GM12878 (cell line): ENCODE measurements at regions not wholly inside any gene's neighbourhood (a gene's known extent, or its start where the extent isn't known, plus 50 kb on each side); places are given as distances from the start of the nearest gene placed in this dataset.

Experiments
- CREB1 ChIP-seq: IDR thresholded peaks from 2 replicates; pipeline ENCODE4 v1.6.1; 2012; ENCODE audit warnings: low read depth, mild to moderate bottlenecking, inconsistent platforms
- EGR1 ChIP-seq, 2 experiments: IDR thresholded peaks; 1 replicate in 1 of 2; 2 replicates in 1 of 2; pipeline ENCODE4 v1.6.1; 2011 to 2012; ENCODE audit warnings: low read depth in 2 of 2, low read length in 2 of 2, borderline replicate concordance in 1 of 2, mild to moderate bottlenecking in 1 of 2, moderate library complexity in 1 of 2
- POLR2A ChIP-seq: IDR thresholded peaks from 2 replicates; pipeline ENCODE4 v1.6.1; 2011; ENCODE audit warnings: low read depth, mild to moderate bottlenecking, low read length
- RAD21 ChIP-seq: IDR thresholded peaks from 2 replicates; pipeline ENCODE4 v1.6.1; 2011; ENCODE audit warnings: mild to moderate bottlenecking, low read depth, low read length, moderate library complexity; ENCODE audit not compliant: insufficient read depth
- RB1 ChIP-seq: fragments of 450-650 bp; formaldehyde crosslinking; IDR thresholded peaks from 2 replicates; pipeline ENCODE4 v1.6.1; 2017; ENCODE audit warnings: mild to moderate bottlenecking, borderline replicate concordance
- RELA ChIP-seq: fragments of 450-650 bp; IDR thresholded peaks from 2 replicates; pipeline ENCODE4 v1.8.0; 2014; ENCODE audit warnings: borderline replicate concordance; ENCODE audit not compliant: partially characterized antibody
- SMC3 ChIP-seq: IDR thresholded peaks from 2 replicates; pipeline ENCODE4 v1.6.1; 2011; ENCODE audit warnings: low read length, improper control_type of control experiment, borderline replicate concordance
- STAT1 ChIP-seq: fragments of 450-650 bp; conservative IDR thresholded peaks from 2 replicates; pipeline ENCODE4 v1.6.1; 2014; ENCODE audit warnings: antibody characterized with exemption, mild to moderate bottlenecking
- TF ChIP-seq, protein P1 (sequence below), 3 experiments: IDR thresholded peaks in 2 of 3; conservative IDR thresholded peaks in 1 of 3; 2 replicates each; pipeline ENCODE4 v1.5.1; 2011; ENCODE audit warnings: low read depth in 3 of 3, low read length in 3 of 3, mild to moderate bottlenecking in 3 of 3, control low read depth in 2 of 3, moderate library complexity in 2 of 3, inconsistent platforms in 1 of 3, mixed read lengths in 1 of 3; ENCODE audit not compliant: control insufficient read depth in 2 of 3, insufficient read depth in 1 of 3; ENCODE audit errors: extremely low read depth in 1 of 3
- TF ChIP-seq, protein P2 (sequence below): IDR thresholded peaks from 2 replicates; pipeline ENCODE4 v1.6.1; 2012; ENCODE audit warnings: mild to moderate bottlenecking, low read depth, low read length

- TF ChIP-seq SMC3 (no peak), RB1 (no peak), STAT1 (no peak), EGR1 (IDR thresholded peaks at IDR 0.05; ENCODE audit: borderline replicate concordance in 1 of 2, low read depth in 2 of 2, low read length in 2 of 2) (no peak), RAD21 (no peak), RELA (no peak), POLR2A (no peak), CREB1 (no peak)
- TF ChIP-seq, protein P1, sequence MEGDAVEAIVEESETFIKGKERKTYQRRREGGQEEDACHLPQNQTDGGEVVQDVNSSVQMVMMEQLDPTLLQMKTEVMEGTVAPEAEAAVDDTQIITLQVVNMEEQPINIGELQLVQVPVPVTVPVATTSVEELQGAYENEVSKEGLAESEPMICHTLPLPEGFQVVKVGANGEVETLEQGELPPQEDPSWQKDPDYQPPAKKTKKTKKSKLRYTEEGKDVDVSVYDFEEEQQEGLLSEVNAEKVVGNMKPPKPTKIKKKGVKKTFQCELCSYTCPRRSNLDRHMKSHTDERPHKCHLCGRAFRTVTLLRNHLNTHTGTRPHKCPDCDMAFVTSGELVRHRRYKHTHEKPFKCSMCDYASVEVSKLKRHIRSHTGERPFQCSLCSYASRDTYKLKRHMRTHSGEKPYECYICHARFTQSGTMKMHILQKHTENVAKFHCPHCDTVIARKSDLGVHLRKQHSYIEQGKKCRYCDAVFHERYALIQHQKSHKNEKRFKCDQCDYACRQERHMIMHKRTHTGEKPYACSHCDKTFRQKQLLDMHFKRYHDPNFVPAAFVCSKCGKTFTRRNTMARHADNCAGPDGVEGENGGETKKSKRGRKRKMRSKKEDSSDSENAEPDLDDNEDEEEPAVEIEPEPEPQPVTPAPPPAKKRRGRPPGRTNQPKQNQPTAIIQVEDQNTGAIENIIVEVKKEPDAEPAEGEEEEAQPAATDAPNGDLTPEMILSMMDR (IDR thresholded peaks at IDR 0.05 in 2 of 3, conservative IDR thresholded peaks at IDR 0.05 in 1 of 3; ENCODE audit: control insufficient read depth in 2 of 3, extremely low read depth in 1 of 3, insufficient read depth in 1 of 3, low read depth in 3 of 3, low read length in 3 of 3), result no peak
- TF ChIP-seq, protein P2, sequence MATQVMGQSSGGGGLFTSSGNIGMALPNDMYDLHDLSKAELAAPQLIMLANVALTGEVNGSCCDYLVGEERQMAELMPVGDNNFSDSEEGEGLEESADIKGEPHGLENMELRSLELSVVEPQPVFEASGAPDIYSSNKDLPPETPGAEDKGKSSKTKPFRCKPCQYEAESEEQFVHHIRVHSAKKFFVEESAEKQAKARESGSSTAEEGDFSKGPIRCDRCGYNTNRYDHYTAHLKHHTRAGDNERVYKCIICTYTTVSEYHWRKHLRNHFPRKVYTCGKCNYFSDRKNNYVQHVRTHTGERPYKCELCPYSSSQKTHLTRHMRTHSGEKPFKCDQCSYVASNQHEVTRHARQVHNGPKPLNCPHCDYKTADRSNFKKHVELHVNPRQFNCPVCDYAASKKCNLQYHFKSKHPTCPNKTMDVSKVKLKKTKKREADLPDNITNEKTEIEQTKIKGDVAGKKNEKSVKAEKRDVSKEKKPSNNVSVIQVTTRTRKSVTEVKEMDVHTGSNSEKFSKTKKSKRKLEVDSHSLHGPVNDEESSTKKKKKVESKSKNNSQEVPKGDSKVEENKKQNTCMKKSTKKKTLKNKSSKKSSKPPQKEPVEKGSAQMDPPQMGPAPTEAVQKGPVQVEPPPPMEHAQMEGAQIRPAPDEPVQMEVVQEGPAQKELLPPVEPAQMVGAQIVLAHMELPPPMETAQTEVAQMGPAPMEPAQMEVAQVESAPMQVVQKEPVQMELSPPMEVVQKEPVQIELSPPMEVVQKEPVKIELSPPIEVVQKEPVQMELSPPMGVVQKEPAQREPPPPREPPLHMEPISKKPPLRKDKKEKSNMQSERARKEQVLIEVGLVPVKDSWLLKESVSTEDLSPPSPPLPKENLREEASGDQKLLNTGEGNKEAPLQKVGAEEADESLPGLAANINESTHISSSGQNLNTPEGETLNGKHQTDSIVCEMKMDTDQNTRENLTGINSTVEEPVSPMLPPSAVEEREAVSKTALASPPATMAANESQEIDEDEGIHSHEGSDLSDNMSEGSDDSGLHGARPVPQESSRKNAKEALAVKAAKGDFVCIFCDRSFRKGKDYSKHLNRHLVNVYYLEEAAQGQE, result no peak
Observed at GRCh38 chr6:21450149-21450548, 143.4 kb upstream of the SOX4 start.
